HUDEP-2 (cell line): ENCODE measurements at regions not wholly inside any gene's neighbourhood (a gene's known extent, or its start where the extent isn't known, plus 50 kb on each side); places are given as distances from the start of the nearest gene placed in this dataset.

ENCODE experiments used
- DNase-seq, 76 experiments: peaks; one replicate each; lab custom pipeline; 2025; ENCODE audit not compliant: unreplicated experiment in 76 of 76; lab: John Stamatoyannopoulos, UW

DNA sequence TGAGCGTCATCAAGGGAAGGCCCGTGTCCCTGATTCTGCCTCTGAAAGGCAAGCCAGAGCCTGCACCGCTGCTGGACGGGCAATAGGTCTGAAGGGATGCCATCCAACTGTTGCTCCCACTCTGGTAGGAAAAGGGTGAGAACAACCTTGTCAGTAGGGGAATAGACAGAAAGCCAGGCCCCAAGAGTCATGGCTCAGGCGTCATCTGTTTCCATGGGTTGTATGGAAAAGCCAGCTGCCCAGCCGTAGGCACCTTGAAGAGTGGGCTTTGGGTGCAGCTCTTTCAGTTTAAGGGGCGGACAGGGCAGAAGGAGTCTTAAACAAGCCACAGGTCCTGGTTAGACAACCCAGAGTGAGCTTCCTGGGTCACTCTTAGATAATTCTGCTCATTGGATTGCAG is 66.5 kb downstream of the RNF6 start:
- no peak for DNase-seq

- DNase-seq, result no peak
These were observed 82.0 kb upstream of the SHISA2 start for GRCh38 chr13:26133851-26134250.

DNA sequence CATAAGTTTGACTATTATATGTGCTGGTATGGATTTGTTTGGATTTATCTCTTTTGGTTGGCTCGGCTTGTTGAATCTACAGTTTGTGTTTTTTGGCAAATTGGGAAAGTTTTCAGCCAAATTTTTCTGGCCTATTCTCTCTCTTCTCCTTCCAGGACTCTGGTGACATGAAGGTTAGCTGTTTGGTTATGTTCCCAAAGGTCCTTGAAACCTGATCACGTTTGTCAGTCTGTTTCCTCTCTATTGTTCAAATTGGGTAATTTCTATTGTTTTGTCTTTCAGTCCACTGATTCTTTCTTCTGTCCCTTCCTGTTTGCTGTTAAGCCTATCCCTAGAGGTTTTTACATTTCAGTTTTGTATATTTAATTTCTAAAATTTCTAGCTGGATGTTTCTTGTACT is 81.5 kb upstream of the SHISA2 start:
- no peak for DNase-seq

GRCh38 chr13:26132756-26133155 is 80.9 kb upstream of the SHISA2 start:
- peak in 3 of 76 experiments; percentile 1 to 18 (median 9) for DNase-seq

- no peak for DNase-seq
These were observed 76.9 kb upstream of the SHISA2 start for GRCh38 chr13:26128676-26129075.

GRCh38 chr13:26117620-26118019 is 65.8 kb upstream of the SHISA2 start:
- no peak for DNase-seq

DNA sequence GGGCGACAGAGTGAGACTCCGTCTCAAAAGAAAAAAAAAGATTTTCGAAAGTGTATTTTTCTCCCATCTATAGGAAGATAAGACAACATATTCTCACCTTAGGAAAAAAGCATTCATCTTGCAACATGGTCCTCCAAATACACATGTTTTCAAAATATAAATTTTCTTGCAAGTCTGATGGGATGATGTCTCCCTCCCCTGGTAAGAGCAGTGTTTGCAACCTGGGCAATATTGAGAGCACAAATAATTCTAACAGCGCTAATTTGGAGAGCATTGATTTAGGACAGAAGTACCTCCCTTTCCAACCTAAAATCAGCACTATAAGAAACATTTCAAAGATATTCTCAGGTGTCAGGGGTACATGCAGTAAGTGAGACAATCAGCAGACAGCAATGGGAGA is 61.0 kb upstream of the SHISA2 start:
- DNase-seq, result no peak

- no peak for DNase-seq
These were observed 60.0 kb upstream of the SHISA2 start for GRCh38 chr13:26111797-26112196.
